ENCODE measurements at regions not wholly inside any gene's neighbourhood (a gene's known extent, or its start where the extent isn't known, plus 50 kb on each side); places are given as distances from the start of the nearest gene placed in this dataset.

DNA sequence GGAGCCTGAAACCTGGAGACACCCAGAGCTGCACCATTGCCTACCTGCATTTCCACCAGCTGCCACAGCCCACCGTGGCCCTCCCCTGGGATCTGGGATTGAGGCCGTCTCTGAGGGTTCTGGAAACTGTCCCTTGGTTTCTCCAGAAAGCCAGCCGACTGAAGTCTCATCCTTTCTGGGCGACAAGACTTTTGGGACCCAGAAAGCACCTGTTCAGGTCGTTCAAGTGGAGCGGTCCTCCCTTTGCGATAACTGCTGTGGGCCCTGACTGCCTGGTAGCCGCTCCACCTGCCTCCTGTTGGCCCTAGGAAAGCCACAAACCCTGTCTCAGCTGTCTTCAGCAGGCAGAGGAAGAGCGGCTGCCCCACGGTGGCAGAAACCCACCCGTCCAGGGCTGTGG, 346.0 kb upstream of the MKI67 start:
- TF ChIP-seq, protein P1, sequence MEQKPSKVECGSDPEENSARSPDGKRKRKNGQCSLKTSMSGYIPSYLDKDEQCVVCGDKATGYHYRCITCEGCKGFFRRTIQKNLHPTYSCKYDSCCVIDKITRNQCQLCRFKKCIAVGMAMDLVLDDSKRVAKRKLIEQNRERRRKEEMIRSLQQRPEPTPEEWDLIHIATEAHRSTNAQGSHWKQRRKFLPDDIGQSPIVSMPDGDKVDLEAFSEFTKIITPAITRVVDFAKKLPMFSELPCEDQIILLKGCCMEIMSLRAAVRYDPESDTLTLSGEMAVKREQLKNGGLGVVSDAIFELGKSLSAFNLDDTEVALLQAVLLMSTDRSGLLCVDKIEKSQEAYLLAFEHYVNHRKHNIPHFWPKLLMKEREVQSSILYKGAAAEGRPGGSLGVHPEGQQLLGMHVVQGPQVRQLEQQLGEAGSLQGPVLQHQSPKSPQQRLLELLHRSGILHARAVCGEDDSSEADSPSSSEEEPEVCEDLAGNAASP (CRISPR knock-in tag; IDR thresholded peaks at IDR 0.05; ENCODE audit: borderline replicate concordance) = no peak
- TF ChIP-seq BHLHE40 (IDR thresholded peaks at IDR 0.05; ENCODE audit: low read length) (no peak), ZBTB7A (CRISPR knock-in tag; IDR thresholded peaks at IDR 0.05) (no peak), POLR2AphosphoS5 (IDR thresholded peaks at IDR 0.05; ENCODE audit: low read depth, low read length) (no peak), RAD51 (IDR thresholded peaks at IDR 0.05; ENCODE audit: borderline replicate concordance) (no peak), FOXJ3 (CRISPR knock-in tag; IDR thresholded peaks at IDR 0.05; ENCODE audit: borderline replicate concordance) (no peak), TAF1 (CRISPR knock-in tag; IDR thresholded peaks at IDR 0.05) (no peak)
- TF ChIP-seq, protein P2, sequence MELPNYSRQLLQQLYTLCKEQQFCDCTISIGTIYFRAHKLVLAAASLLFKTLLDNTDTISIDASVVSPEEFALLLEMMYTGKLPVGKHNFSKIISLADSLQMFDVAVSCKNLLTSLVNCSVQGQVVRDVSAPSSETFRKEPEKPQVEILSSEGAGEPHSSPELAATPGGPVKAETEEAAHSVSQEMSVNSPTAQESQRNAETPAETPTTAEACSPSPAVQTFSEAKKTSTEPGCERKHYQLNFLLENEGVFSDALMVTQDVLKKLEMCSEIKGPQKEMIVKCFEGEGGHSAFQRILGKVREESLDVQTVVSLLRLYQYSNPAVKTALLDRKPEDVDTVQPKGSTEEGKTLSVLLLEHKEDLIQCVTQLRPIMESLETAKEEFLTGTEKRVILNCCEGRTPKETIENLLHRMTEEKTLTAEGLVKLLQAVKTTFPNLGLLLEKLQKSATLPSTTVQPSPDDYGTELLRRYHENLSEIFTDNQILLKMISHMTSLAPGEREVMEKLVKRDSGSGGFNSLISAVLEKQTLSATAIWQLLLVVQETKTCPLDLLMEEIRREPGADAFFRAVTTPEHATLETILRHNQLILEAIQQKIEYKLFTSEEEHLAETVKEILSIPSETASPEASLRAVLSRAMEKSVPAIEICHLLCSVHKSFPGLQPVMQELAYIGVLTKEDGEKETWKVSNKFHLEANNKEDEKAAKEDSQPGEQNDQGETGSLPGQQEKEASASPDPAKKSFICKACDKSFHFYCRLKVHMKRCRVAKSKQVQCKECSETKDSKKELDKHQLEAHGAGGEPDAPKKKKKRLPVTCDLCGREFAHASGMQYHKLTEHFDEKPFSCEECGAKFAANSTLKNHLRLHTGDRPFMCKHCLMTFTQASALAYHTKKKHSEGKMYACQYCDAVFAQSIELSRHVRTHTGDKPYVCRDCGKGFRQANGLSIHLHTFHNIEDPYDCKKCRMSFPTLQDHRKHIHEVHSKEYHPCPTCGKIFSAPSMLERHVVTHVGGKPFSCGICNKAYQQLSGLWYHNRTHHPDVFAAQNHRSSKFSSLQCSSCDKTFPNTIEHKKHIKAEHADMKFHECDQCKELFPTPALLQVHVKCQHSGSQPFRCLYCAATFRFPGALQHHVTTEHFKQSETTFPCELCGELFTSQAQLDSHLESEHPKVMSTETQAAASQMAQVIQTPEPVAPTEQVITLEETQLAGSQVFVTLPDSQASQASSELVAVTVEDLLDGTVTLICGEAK (IDR thresholded peaks at IDR 0.05) = no peak
- TF ChIP-seq, protein P2 (CRISPR knock-in tag; IDR thresholded peaks at IDR 0.05) = no peak
- TF ChIP-seq, protein P3, sequence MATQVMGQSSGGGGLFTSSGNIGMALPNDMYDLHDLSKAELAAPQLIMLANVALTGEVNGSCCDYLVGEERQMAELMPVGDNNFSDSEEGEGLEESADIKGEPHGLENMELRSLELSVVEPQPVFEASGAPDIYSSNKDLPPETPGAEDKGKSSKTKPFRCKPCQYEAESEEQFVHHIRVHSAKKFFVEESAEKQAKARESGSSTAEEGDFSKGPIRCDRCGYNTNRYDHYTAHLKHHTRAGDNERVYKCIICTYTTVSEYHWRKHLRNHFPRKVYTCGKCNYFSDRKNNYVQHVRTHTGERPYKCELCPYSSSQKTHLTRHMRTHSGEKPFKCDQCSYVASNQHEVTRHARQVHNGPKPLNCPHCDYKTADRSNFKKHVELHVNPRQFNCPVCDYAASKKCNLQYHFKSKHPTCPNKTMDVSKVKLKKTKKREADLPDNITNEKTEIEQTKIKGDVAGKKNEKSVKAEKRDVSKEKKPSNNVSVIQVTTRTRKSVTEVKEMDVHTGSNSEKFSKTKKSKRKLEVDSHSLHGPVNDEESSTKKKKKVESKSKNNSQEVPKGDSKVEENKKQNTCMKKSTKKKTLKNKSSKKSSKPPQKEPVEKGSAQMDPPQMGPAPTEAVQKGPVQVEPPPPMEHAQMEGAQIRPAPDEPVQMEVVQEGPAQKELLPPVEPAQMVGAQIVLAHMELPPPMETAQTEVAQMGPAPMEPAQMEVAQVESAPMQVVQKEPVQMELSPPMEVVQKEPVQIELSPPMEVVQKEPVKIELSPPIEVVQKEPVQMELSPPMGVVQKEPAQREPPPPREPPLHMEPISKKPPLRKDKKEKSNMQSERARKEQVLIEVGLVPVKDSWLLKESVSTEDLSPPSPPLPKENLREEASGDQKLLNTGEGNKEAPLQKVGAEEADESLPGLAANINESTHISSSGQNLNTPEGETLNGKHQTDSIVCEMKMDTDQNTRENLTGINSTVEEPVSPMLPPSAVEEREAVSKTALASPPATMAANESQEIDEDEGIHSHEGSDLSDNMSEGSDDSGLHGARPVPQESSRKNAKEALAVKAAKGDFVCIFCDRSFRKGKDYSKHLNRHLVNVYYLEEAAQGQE (IDR thresholded peaks at IDR 0.05; ENCODE audit: borderline replicate concordance in 1 of 2, low read depth in 1 of 2, low read length in 2 of 2) = no peak

Data from HepG2 (cell line).